ENCODE measurements at regions not wholly inside any gene's neighbourhood (a gene's known extent, or its start where the extent isn't known, plus 50 kb on each side); places are given as distances from the start of the nearest gene placed in this dataset.

DNA sequence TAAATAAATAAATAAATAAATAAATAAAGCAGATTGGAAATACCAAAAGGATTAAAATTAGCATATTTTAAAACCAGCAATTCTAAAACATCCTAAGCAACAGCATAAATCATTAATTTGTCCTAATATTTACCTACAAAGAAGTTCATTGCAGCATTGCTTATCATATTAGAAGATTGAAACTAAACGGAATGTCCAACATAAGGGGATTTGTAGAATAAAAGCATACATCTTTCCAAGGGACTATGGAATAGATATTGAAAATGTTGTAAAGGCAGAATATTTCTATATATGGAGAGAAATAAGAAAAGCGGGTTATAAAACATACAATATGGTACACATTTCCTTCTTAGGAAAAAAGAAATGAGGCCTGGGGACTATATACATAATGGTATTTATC lies 71.1 kb upstream of the RFC3 start:
- TF ChIP-seq, protein P1, sequence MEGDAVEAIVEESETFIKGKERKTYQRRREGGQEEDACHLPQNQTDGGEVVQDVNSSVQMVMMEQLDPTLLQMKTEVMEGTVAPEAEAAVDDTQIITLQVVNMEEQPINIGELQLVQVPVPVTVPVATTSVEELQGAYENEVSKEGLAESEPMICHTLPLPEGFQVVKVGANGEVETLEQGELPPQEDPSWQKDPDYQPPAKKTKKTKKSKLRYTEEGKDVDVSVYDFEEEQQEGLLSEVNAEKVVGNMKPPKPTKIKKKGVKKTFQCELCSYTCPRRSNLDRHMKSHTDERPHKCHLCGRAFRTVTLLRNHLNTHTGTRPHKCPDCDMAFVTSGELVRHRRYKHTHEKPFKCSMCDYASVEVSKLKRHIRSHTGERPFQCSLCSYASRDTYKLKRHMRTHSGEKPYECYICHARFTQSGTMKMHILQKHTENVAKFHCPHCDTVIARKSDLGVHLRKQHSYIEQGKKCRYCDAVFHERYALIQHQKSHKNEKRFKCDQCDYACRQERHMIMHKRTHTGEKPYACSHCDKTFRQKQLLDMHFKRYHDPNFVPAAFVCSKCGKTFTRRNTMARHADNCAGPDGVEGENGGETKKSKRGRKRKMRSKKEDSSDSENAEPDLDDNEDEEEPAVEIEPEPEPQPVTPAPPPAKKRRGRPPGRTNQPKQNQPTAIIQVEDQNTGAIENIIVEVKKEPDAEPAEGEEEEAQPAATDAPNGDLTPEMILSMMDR (IDR thresholded peaks at IDR 0.05; ENCODE audit: low read length) = no peak
- TF ChIP-seq EZH2 (optimal IDR thresholded peaks at IDR 0.05; ENCODE audit: low read depth, low read length) = no peak
